ENCODE measurements at regions not wholly inside any gene's neighbourhood (a gene's known extent, or its start where the extent isn't known, plus 50 kb on each side); places are given as distances from the start of the nearest gene placed in this dataset.

DNA sequence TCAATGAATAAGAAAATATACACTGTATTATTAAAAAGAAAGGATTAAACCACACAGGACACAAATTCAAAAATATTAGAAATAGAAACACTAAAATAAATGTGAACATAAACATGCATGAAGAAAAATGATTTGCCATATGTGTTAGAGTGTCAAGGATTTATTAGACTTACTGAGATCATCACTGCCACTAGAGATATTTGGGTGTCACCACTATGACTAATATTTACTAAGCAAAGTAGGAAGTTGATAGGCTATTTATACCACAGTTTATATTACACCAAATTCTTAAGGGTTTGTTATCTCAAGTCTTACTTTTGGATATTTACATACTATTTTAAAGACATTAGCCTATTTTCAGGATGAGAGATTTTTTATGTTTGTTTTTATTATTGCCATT is 575.0 kb upstream of the SGO1 start:
- no peak overlapping the region for H3K9ac ChIP-seq (ENCODE audit: extremely low read depth, insufficient read length, low read length)
- DNase-seq = no peak
- H3K4me3 Mint-ChIP-seq = no peak overlapping the region
- H3K56ac ChIP-seq (ENCODE audit: insufficient read length, low read depth, low read length) = no peak overlapping the region
- no peak overlapping the region for H3K4ac ChIP-seq (ENCODE audit: low read depth, low read length)
- H4K91ac ChIP-seq (ENCODE audit: insufficient read length, low read depth, low read length) = no peak overlapping the region
- no peak overlapping the region for H3K4me2 ChIP-seq (ENCODE audit: insufficient read depth, insufficient read length, low read length)
- no peak overlapping the region for H2AFZ ChIP-seq (ENCODE audit: low read length)
- no peaks in the 10 kb centered on the region for H3K36me3 Mint-ChIP-seq (ENCODE audit: insufficient read depth in 1 of 3, low read depth in 3 of 3)
- H3K14ac ChIP-seq (ENCODE audit: insufficient read depth, low read length) = no peak overlapping the region
- no peaks in the 10 kb centered on the region for H3K27me3 Mint-ChIP-seq (ENCODE audit: low read depth)
- H3K27ac Mint-ChIP-seq = no peak overlapping the region
- H2BK15ac ChIP-seq (ENCODE audit: low read depth, low read length) = no peak overlapping the region
- no peaks in the 10 kb centered on the region for H3K27me3 ChIP-seq (ENCODE audit: insufficient read depth, low read length)
- no peak overlapping the region for H2AK5ac ChIP-seq (ENCODE audit: insufficient read length, low read length)
- H3K23me2 ChIP-seq (ENCODE audit: insufficient read length, low read depth, low read length, poor library complexity, severe bottlenecking) = no peaks in the 10 kb centered on the region
- H2BK5ac ChIP-seq (ENCODE audit: insufficient read length, low read length) = no peak overlapping the region
- no peak overlapping the region for H3K23ac ChIP-seq (ENCODE audit: insufficient read length, low read depth, low read length)
- no peak overlapping the region for H2BK20ac ChIP-seq (ENCODE audit: low read depth, low read length, poor library complexity, severe bottlenecking)
- H3K27ac ChIP-seq (ENCODE audit: insufficient read length, low read depth, low read length) = no peak overlapping the region
- no peak overlapping the region for H3K18ac ChIP-seq (ENCODE audit: insufficient read length, low read depth, low read length)
- H3K4me1 ChIP-seq (ENCODE audit: insufficient read depth, low read length) = no peaks in the 10 kb centered on the region
- H3K9me3 ChIP-seq (ENCODE audit: control insufficient read depth, low read depth, low read length) = no peaks in the 10 kb centered on the region
- H3K4me1 Mint-ChIP-seq = 0 out of 4 replicates have a peak, but pooled peaks cover 0 to 3% of the 10 kb centered on the region in 2 experiments
- TF ChIP-seq, protein P1, sequence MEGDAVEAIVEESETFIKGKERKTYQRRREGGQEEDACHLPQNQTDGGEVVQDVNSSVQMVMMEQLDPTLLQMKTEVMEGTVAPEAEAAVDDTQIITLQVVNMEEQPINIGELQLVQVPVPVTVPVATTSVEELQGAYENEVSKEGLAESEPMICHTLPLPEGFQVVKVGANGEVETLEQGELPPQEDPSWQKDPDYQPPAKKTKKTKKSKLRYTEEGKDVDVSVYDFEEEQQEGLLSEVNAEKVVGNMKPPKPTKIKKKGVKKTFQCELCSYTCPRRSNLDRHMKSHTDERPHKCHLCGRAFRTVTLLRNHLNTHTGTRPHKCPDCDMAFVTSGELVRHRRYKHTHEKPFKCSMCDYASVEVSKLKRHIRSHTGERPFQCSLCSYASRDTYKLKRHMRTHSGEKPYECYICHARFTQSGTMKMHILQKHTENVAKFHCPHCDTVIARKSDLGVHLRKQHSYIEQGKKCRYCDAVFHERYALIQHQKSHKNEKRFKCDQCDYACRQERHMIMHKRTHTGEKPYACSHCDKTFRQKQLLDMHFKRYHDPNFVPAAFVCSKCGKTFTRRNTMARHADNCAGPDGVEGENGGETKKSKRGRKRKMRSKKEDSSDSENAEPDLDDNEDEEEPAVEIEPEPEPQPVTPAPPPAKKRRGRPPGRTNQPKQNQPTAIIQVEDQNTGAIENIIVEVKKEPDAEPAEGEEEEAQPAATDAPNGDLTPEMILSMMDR (conservative IDR thresholded peaks at IDR 0.05) = no peak
- H3K9me3 Mint-ChIP-seq = no peaks in the 10 kb centered on the region
- H4K20me1 ChIP-seq (ENCODE audit: control insufficient read depth, insufficient read depth, insufficient read length) = no peaks in the 10 kb centered on the region
- no peak overlapping the region for H2BK120ac ChIP-seq (ENCODE audit: low read depth, low read length, poor library complexity, severe bottlenecking)
- no peaks in the 10 kb centered on the region for H3K79me2 ChIP-seq (ENCODE audit: insufficient read depth, low read length)
- H4K5ac ChIP-seq (ENCODE audit: insufficient read length, low read depth, low read length) = no peak overlapping the region
- no peak overlapping the region for H4K8ac ChIP-seq (replicated peaks; ENCODE audit: insufficient read length, low read depth, low read length)
- H3K79me1 ChIP-seq (ENCODE audit: insufficient read depth, low read depth, low read length, poor library complexity, severe bottlenecking) = no peaks in the 10 kb centered on the region
- no peak overlapping the region for H3T11ph ChIP-seq (ENCODE audit: low read length)
- no peak overlapping the region for H2BK12ac ChIP-seq (ENCODE audit: insufficient read length, low read depth, low read length)

Measured in H9 (cell line).